Mesenchymal stem cell (in vitro differentiated cells and primary cell): ENCODE measurements at regions not wholly inside any gene's neighbourhood (a gene's known extent, or its start where the extent isn't known, plus 50 kb on each side); places are given as distances from the start of the nearest gene placed in this dataset.

Experiments
- DNase-seq: peaks from one replicate; pipeline ENCODE4 v3.0.0-alpha.2; 2013
- H2AFZ ChIP-seq: one replicate; pipeline ENCODE4 v1.6.1; 2013; ENCODE audit warnings: low read depth, mild to moderate bottlenecking, control low read depth, inconsistent platforms, low read length, moderate library complexity
- H2AK5ac ChIP-seq: 2 replicates; pipeline ENCODE4 v1.6.1; 2013; ENCODE audit warnings: low read length, moderate library complexity, mild to moderate bottlenecking, inconsistent platforms; ENCODE audit not compliant: severe bottlenecking
- H2BK120ac ChIP-seq: one replicate; pipeline ENCODE4 v1.6.1; 2013; ENCODE audit warnings: low read depth, mild to moderate bottlenecking, inconsistent platforms, low read length, moderate library complexity
- H2BK12ac ChIP-seq, 2 experiments: one replicate each; pipeline ENCODE4 v1.6.1; 2013; ENCODE audit warnings: inconsistent platforms in 2 of 2, low read length in 2 of 2, mild to moderate bottlenecking in 2 of 2, moderate library complexity in 2 of 2, control low read depth in 1 of 2
- H2BK15ac ChIP-seq: one replicate; pipeline ENCODE4 v1.6.1; 2013; ENCODE audit warnings: mild to moderate bottlenecking, low read depth, inconsistent platforms; ENCODE audit not compliant: poor library complexity, severe bottlenecking
- H2BK5ac ChIP-seq: 2 replicates; pipeline ENCODE4 v1.6.1; 2013; ENCODE audit warnings: low read depth, mild to moderate bottlenecking, low read length, control low read depth, inconsistent platforms; ENCODE audit not compliant: poor library complexity, severe bottlenecking
- H3K14ac ChIP-seq, 2 experiments: one replicate each; pipeline ENCODE4 v1.6.1; 2013; ENCODE audit warnings: inconsistent platforms in 2 of 2, low read length in 2 of 2, control low read depth in 1 of 2, mild to moderate bottlenecking in 1 of 2, moderate library complexity in 1 of 2
- H3K18ac ChIP-seq, 2 experiments: one replicate each; pipeline ENCODE4 v1.6.1; 2013; ENCODE audit warnings: inconsistent platforms in 2 of 2, low read length in 2 of 2, control low read depth in 1 of 2, low read depth in 1 of 2, mild to moderate bottlenecking in 1 of 2
- H3K23ac ChIP-seq, 2 experiments: one replicate each; pipeline ENCODE4 v1.6.1; 2013; ENCODE audit warnings: inconsistent platforms in 2 of 2, low read length in 2 of 2, mild to moderate bottlenecking in 2 of 2, moderate library complexity in 2 of 2, control low read depth in 1 of 2
- H3K27ac ChIP-seq: 2 replicates; pipeline ENCODE4 v1.5.1; 2013; ENCODE audit warnings: mild to moderate bottlenecking, moderate library complexity, low read length, control low read depth, inconsistent platforms; ENCODE audit not compliant: poor library complexity, severe bottlenecking
- H3K27me3 ChIP-seq, 2 experiments: 2 replicates each; pipeline versions ENCODE4 v1.6.1 to v1.7.0; 2013; ENCODE audit warnings: low read length in 2 of 2, mild to moderate bottlenecking in 2 of 2, moderate library complexity in 2 of 2, control low read depth in 1 of 2, inconsistent platforms in 1 of 2; ENCODE audit not compliant: control insufficient read depth in 1 of 2, insufficient read depth in 1 of 2
- H3K36me3 ChIP-seq, 2 experiments: 2 replicates each; pipeline versions ENCODE4 v1.6.1 to v1.7.0; 2013; ENCODE audit warnings: low read length in 2 of 2, control low read depth in 1 of 2, inconsistent platforms in 1 of 2, low read depth in 1 of 2, mild to moderate bottlenecking in 1 of 2; ENCODE audit not compliant: insufficient read depth in 2 of 2, control insufficient read depth in 1 of 2
- H3K4ac ChIP-seq, 2 experiments: one replicate each; pipeline ENCODE4 v1.6.1; 2013; ENCODE audit warnings: inconsistent platforms in 2 of 2, low read length in 2 of 2, mild to moderate bottlenecking in 2 of 2, moderate library complexity in 2 of 2, control low read depth in 1 of 2, low read depth in 1 of 2
- H3K4me1 ChIP-seq: 2 replicates; pipeline ENCODE4 v1.6.1; 2013; ENCODE audit warnings: low read depth, low read length, control low read depth; ENCODE audit not compliant: control insufficient read depth, insufficient read depth
- H3K4me2 ChIP-seq: 2 replicates; pipeline ENCODE4 v1.6.1; 2013; ENCODE audit warnings: low read length, mild to moderate bottlenecking, inconsistent platforms; ENCODE audit not compliant: poor library complexity, severe bottlenecking
- H3K4me3 ChIP-seq, 2 experiments: 2 replicates each; pipeline versions ENCODE4 v1.5.1 to v1.7.0; 2013; ENCODE audit warnings: low read length in 2 of 2, mild to moderate bottlenecking in 2 of 2, control low read depth in 1 of 2, low read depth in 1 of 2; ENCODE audit not compliant: insufficient read depth in 1 of 2
- H3K79me1 ChIP-seq: replicated peaks from 2 replicates; pipeline ENCODE4 v1.6.1; 2013; ENCODE audit warnings: mild to moderate bottlenecking, control low read depth, low read length, inconsistent platforms; ENCODE audit not compliant: poor library complexity, severe bottlenecking
- H3K9ac ChIP-seq: 2 replicates; pipeline ENCODE4 v1.7.0; 2013; ENCODE audit warnings: mild to moderate bottlenecking, low read length, moderate library complexity
- H3K9me3 ChIP-seq: 2 replicates; pipeline ENCODE4 v1.7.0; 2013; ENCODE audit warnings: mild to moderate bottlenecking, low read length; ENCODE audit not compliant: control insufficient read depth
- H4K8ac ChIP-seq: one replicate; pipeline ENCODE4 v1.6.1; 2013; ENCODE audit warnings: inconsistent platforms, mild to moderate bottlenecking, low read length, moderate library complexity
- H4K91ac ChIP-seq: one replicate; pipeline ENCODE4 v1.6.1; 2013; ENCODE audit warnings: mild to moderate bottlenecking, low read length, inconsistent platforms
- WGBS: methylation state at CpG from one replicate; pipeline ENCODE4 v1.1.7; 2013; ENCODE audit warnings: mixed read lengths; 5-methylcytosine and 5-hydroxymethylcytosine counted together

- H4K8ac ChIP-seq = no peak overlapping the region
- no peak overlapping the region for H3K9ac ChIP-seq
- H3K4me1 ChIP-seq = no peaks in the 10 kb centered on the region
- H3K36me3 ChIP-seq = no peaks in the 10 kb centered on the region
- no peak overlapping the region for H3K4me3 ChIP-seq
- H2AFZ ChIP-seq = no peak overlapping the region
- H2BK5ac ChIP-seq = no peak overlapping the region
- no peak overlapping the region for H2AK5ac ChIP-seq
- H3K9me3 ChIP-seq = no peaks in the 10 kb centered on the region
- H2BK15ac ChIP-seq = no peak overlapping the region
- H3K18ac ChIP-seq = no peak overlapping the region
- H3K79me1 ChIP-seq = no peaks in the 10 kb centered on the region
- no peak overlapping the region for H3K23ac ChIP-seq
- peak; percentile 41 for DNase-seq
- H2BK120ac ChIP-seq = no peak overlapping the region
- H2BK12ac ChIP-seq = no peak overlapping the region
- H3K14ac ChIP-seq = no peak overlapping the region
- no peaks in the 10 kb centered on the region for H3K27me3 ChIP-seq
- no peak overlapping the region for H3K27ac ChIP-seq
- no peak overlapping the region for H3K4me2 ChIP-seq
- H4K91ac ChIP-seq = no peak overlapping the region
- H3K4ac ChIP-seq = no peak overlapping the region
- WGBS = 59% methylated on average over 3 of the region's 3 CpGs
Measured at GRCh38 chr1:219744652-219745469, 132.0 kb upstream of the ZC3H11B start.

GRCh38 chr1:219741011-219741970 lies 128.4 kb upstream of the ZC3H11B start:
- no peak overlapping the region for H3K18ac ChIP-seq
- no peak overlapping the region for H2AK5ac ChIP-seq
- no peaks in the 10 kb centered on the region for H3K4me1 ChIP-seq
- H2BK120ac ChIP-seq = no peak overlapping the region
- no peak overlapping the region for H3K14ac ChIP-seq
- no peaks in the 10 kb centered on the region for H3K36me3 ChIP-seq
- H2BK15ac ChIP-seq = no peak overlapping the region
- H3K4me2 ChIP-seq = no peak overlapping the region
- H3K4ac ChIP-seq = no peak overlapping the region
- no peak overlapping the region for H2BK12ac ChIP-seq
- no peak overlapping the region for H2BK5ac ChIP-seq
- no peak overlapping the region for H2AFZ ChIP-seq
- no peak overlapping the region for H3K23ac ChIP-seq
- H4K8ac ChIP-seq = no peak overlapping the region
- H3K27me3 ChIP-seq = no peaks in the 10 kb centered on the region
- no peak overlapping the region for H3K9ac ChIP-seq
- no peak overlapping the region for H4K91ac ChIP-seq
- no peaks in the 10 kb centered on the region for H3K79me1 ChIP-seq
- no peaks in the 10 kb centered on the region for H3K9me3 ChIP-seq
- H3K4me3 ChIP-seq = no peak overlapping the region
- H3K27ac ChIP-seq = no peak overlapping the region
- WGBS = 62% methylated on average over 3 of the region's 4 CpGs
- DNase-seq = no peak

- no peak overlapping the region for H2AFZ ChIP-seq
- no peaks in the 10 kb centered on the region for H3K4me1 ChIP-seq
- no peaks in the 10 kb centered on the region for H3K27me3 ChIP-seq
- no peaks in the 10 kb centered on the region for H3K36me3 ChIP-seq
- WGBS = 69% methylated on average over 3 of the region's 5 CpGs
- no peak overlapping the region for H3K9ac ChIP-seq
- no peak overlapping the region for H3K27ac ChIP-seq
- no peak overlapping the region for H3K23ac ChIP-seq
- no peak overlapping the region for H2BK15ac ChIP-seq
- H4K8ac ChIP-seq = no peak overlapping the region
- no peaks in the 10 kb centered on the region for H3K79me1 ChIP-seq
- H2BK120ac ChIP-seq = no peak overlapping the region
- H2BK12ac ChIP-seq = no peak overlapping the region
- H3K4me2 ChIP-seq = no peak overlapping the region
- H3K18ac ChIP-seq = no peak overlapping the region
- H3K4me3 ChIP-seq = no peak overlapping the region
- DNase-seq = no peak
- H3K9me3 ChIP-seq = peaks cover 11% of the 10 kb centered on the region
- H4K91ac ChIP-seq = no peak overlapping the region
- H3K4ac ChIP-seq = no peak overlapping the region
- no peak overlapping the region for H3K14ac ChIP-seq
- H2AK5ac ChIP-seq = no peak overlapping the region
- no peak overlapping the region for H2BK5ac ChIP-seq
Measured at GRCh38 chr1:219733511-219734174, 120.7 kb upstream of the ZC3H11B start.
